ENCODE measurements at regions not wholly inside any gene's neighbourhood (a gene's known extent, or its start where the extent isn't known, plus 50 kb on each side); places are given as distances from the start of the nearest gene placed in this dataset.
A peak's percentile ranks its signal among the peaks of the same experiment; 100 is the strongest.

GRCh38 chr21:15195768-15196167, 131.0 kb upstream of the NRIP1 start (continued):
- TF ChIP-seq ZBTB40 (IDR thresholded peaks at IDR 0.05) (no peak), ZBTB40 (CRISPR knock-in tag; IDR thresholded peaks at IDR 0.05) (peak; percentile 54; the same call in 1 of the 2 replicates), BRD4 (CRISPR knock-in tag; IDR thresholded peaks at IDR 0.05) (no peak), MED1 (CRISPR knock-in tag; IDR thresholded peaks at IDR 0.05) (peak; percentile 89), MIER2 (CRISPR knock-in tag; IDR thresholded peaks at IDR 0.05) (peak; percentile 32; the same call in 1 of the 2 replicates), YEATS4 (CRISPR knock-in tag; IDR thresholded peaks at IDR 0.05; ENCODE audit: borderline replicate concordance) (peak; percentile 55; the same call in 1 of the 2 replicates), TARDBP (CRISPR knock-in tag; IDR thresholded peaks at IDR 0.05) (peak; percentile 71; the same call in 1 of the 2 replicates), FOXK1 (CRISPR knock-in tag; IDR thresholded peaks at IDR 0.05; ENCODE audit: borderline replicate concordance, low read depth) (0 out of 2 replicates have a peak, but pooled peaks have one; percentile 47), KAT7 (CRISPR knock-in tag; IDR thresholded peaks at IDR 0.05; ENCODE audit: borderline replicate concordance) (0 out of 2 replicates have a peak, but pooled peaks have one; percentile 30), RXRA (CRISPR knock-in tag; IDR thresholded peaks at IDR 0.05) (peak; percentile 17; the same call in 1 of the 2 replicates), MIXL1 (CRISPR knock-in tag; IDR thresholded peaks at IDR 0.05) (peak; percentile 76; the same call in 1 of the 2 replicates), KDM3A (CRISPR knock-in tag; IDR thresholded peaks at IDR 0.05; ENCODE audit: low read depth) (no peak), CREM (IDR thresholded peaks at IDR 0.05) (peak; percentile 40; the same call in 1 of the 2 replicates), CREM (CRISPR knock-in tag; IDR thresholded peaks at IDR 0.05) (no peak), ZMYM2 (CRISPR knock-in tag; IDR thresholded peaks at IDR 0.05) (peak; percentile 87), TFAP4 (IDR thresholded peaks at IDR 0.05; ENCODE audit: borderline replicate concordance, low read depth) (peak; percentile 48; the same call in 1 of the 2 replicates), NONO (IDR thresholded peaks at IDR 0.05) (no peak), NONO (CRISPR knock-in tag; conservative IDR thresholded peaks at IDR 0.05) (no peak)
- TF ChIP-seq, protein P1, sequence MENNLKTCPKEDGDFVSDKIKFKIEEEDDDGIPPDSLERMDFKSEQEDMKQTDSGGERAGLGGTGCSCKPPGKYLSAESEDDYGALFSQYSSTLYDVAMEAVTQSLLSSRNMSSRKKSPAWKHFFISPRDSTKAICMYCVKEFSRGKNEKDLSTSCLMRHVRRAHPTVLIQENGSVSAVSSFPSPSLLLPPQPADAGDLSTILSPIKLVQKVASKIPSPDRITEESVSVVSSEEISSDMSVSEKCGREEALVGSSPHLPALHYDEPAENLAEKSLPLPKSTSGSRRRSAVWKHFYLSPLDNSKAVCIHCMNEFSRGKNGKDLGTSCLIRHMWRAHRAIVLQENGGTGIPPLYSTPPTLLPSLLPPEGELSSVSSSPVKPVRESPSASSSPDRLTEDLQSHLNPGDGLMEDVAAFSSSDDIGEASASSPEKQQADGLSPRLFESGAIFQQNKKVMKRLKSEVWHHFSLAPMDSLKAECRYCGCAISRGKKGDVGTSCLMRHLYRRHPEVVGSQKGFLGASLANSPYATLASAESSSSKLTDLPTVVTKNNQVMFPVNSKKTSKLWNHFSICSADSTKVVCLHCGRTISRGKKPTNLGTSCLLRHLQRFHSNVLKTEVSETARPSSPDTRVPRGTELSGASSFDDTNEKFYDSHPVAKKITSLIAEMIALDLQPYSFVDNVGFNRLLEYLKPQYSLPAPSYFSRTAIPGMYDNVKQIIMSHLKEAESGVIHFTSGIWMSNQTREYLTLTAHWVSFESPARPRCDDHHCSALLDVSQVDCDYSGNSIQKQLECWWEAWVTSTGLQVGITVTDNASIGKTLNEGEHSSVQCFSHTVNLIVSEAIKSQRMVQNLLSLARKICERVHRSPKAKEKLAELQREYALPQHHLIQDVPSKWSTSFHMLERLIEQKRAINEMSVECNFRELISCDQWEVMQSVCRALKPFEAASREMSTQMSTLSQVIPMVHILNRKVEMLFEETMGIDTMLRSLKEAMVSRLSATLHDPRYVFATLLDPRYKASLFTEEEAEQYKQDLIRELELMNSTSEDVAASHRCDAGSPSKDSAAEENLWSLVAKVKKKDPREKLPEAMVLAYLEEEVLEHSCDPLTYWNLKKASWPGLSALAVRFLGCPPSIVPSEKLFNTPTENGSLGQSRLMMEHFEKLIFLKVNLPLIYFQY (CRISPR knock-in tag; IDR thresholded peaks at IDR 0.05; ENCODE audit: borderline replicate concordance) = no peak
